ENCODE measurements at regions not wholly inside any gene's neighbourhood (a gene's known extent, or its start where the extent isn't known, plus 50 kb on each side); places are given as distances from the start of the nearest gene placed in this dataset.

DNA sequence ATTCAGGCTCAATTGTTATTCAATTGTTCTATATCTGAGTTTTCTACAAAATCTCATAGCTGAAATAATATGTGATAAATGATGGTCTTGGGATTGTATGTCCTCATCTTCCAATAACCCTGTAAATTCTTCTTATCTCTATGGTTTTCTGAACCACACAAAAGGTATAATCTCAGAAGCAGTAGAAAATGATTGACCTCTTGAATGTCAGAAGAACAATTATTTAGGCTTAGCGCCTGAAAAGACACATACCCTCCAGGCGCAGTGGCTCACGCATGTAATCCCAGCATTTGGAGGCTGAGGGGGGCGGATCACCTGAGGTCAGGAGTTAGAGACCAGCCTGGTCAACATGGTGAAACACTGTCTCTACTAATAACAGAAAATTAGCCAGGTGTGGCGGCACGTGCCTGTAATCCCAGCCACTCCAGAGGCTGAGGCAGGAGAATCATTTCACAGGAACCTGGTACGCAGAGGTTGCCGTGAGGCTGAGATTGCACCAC lies 288.0 kb upstream of the TBC1D5 start:
- no peak for DNase-seq

DNA sequence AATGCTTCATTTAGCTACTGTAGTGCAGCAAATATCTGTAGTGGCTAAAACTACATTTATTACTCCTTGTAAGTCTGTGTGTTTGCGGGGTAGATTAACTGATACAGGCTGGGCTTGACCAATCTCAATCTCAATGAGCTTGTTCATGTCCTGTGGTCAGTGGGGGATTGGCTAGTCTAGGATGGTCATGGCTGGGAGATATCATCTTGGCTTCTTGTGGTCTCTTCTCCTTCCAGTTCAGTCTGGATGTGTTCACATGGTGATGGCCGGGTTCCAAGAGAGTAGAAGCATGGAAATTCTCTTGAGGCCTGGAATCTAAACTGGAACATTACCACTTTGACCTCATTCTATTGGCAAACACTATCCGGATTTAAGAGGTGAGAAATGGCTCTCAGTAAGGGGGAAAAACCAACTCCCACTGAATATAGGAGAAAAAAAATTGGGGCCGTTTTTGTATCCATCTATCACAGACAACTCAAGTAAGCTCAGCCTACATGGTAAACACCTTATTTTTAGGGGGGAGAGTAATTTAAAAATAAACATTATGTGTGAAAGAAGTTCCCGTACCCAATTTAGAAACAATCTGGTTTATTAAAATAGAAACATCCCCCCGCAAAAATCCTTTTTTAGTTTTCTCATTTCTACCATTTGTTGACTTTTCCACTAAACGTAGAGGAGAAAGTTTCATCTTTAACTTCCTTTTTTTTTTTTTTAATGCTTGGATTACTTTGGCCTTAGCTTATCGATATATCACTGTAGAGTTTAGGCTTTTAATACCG lies 284.9 kb upstream of the TBC1D5 start:
- no peak for DNase-seq

DNA sequence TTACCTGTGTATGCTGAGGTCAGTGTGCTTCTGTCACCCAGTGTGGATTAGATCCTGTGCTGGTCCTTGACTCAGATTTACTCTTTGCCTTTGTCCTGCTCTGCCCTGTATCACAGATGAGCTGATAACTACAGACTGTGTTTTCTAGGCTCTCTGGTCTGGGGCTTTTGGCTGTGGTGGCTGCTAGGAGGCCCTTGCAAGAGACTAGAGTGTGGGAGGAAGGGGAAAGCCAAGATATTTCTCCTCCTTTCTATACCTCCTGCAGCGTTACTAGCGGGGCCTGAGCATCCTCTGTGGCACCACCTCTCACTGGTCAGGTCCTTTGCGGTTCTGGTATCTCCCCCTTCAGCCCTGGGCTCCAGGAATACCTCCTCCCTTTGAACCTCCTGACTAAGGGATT lies 282.3 kb upstream of the TBC1D5 start:
- DNase-seq: no peak

DNA sequence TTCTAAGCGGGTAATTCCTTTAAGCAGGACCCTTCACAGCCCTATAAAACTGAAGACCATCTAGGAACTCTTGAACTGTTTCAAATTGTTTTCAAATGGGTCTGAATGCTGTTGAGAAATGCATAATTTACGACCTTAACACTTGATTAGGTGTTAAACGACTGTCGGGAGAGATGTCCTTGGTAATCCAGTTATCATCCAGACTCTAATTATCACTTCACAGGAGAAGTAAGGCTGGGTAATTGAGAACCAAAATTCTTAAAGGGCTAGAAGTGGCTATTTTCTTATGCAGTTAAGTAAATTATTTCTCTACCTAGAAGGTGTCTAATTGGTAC lies 276.7 kb upstream of the TBC1D5 start:
- no peak for DNase-seq

DNA sequence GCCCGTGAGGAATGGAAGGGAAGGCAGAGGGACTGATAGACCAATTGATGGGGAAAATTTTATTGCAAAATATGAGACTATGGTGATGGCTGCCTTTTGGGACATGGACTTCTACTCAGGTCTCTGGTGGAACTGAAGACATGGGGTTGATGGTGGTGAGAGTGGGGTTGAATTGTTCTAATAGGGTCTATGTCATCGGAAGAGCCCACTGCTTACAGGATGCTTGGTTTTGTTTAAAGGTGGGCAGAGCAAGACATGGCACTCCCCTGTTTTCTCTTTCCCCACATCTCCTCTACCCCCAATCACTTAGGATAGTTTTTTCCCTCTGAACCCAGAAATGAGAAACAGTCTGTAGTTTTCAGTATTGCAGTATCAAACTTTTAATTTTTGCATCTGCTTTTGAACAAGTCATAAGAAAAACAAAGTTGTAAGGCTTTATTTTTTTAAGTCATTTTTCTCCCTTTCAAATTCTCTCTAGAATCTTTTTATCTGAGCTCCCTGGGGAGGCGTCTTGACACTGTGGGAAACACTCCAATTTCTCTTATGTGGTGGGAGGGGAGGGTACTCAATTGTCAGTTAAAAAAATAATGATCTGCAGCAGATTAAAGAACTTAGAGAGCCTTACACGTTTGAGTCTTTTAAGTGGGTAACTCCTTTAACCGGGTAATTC lies 276.2 kb upstream of the TBC1D5 start:
- no peak for DNase-seq

DNA sequence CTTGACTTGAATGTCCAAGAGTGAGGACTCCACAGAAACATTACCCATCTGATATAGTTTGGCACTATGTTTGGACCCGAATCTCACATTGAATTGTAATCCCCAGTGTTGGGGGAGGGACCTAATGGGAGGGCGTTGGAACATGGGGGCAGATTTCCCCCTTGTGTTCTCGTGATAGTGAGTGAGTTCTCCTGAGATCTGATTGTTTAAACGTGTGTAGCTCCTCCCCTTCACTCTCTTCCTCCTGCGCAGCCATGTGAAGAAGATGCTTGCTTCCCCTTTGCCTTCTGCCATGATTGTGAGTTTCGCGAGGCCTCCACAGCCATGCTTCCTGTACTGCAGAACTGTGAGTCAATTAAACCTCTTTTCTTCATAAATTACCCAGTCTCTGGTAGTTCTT lies 273.9 kb upstream of the TBC1D5 start:
- no peak for DNase-seq

DNA sequence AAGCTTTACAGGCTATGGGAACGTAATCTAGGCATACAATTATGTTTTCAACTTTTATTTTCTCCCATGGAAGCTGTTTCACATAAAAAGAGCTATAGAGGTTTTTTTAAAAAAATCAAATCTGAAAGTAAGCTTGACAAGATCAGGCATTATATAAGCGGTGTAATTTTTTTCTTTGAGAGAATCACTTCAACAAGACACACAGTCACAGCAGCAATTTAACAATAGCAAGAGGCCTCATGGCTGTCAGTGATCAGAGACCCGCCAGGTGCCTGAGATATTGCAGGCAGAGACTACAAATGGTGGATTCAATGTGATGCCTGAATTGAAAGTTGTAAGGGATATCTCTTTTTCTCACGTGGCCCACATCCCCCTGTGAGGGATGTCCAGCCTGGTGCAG lies 270.5 kb upstream of the TBC1D5 start:
- DNase-seq: no peak

DNA sequence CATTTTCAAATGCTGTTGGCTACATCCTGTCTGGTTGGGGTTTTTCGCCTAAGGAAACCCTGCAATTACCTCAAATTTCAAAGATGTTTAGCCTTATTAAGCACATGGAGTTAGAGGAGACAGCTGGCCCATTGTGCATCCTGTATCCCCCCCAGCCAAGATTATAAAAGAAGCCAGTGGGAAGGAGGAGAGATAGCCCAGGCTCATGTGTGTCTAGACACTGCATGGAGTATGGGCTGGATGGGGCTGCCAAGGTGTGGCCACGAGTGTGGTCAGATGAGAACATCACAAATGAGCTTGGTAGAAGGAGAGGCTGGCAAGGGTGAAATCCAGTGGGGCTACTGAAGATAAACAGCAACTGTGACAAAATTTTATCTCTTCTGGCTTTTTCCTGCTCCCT lies 270.0 kb upstream of the TBC1D5 start:
- DNase-seq: no peak

DNA sequence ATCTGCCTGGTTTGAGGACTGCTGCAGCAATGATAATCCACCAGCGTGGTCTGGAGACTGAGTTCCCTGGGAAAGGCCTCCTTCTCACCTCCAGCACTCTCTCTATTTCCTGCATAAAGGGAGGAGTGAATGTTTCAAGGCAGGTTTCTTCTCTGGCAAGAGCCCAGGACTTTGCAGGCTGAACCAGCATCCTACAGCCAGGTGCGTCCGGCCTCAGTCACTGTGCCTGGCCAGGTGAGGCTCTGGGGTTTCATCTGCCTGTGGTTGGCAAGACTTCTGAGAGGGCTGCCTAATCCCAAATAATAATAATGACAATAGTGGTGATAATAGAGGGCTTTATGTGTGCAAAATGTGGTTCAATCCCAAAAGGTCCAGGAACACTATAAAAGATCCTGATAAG lies 269.0 kb upstream of the TBC1D5 start:
- no peak for DNase-seq

DNA sequence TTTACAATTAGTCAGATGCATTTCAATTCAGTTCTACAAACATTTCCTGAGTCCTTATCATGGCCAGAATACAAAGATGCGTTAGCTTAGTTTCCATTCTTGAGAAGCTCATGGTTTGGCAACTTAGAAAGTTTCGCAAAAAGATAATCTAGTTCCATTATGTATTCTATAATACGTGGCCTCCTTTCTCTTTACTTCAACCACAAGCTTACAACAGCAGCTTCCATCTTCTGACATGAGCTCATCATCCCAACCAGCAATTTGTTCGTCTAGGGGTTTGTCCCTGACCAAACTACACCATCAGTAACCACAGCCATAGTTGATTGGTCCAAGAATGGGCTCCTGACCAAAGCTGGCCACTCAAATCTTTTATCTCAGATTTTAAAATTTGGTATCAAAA lies 267.6 kb upstream of the TBC1D5 start:
- DNase-seq: no peak

DNA sequence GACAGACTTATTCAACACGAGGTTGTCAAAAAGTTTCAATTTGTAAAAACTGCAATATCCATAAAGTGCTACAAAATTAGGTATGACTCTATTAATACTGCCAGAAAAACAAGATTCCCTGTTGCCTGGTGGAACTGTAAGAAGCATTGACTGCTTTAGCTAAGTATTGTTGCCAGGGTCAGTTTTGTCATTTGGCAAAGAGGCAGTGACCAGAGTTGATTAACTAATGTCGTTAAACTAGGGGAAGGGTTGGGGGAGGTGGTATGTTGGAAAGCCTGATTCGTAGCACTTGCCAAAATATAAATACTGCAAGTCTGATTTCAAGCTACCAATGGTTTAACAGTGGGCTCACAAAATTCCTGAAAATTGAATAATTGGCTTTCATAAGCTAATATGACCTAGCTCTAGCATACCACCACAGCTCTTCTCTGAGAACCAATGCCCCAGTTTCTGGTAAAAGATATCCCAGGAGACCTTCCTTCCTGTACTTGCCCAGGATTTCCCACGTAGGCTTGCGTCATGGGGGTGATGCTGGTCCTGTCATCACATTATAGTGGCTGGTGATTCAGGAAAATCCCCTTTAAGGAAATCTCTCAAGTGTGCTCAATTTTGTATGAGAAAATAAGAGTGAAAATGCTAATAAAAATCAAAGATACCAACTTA lies 266.4 kb upstream of the TBC1D5 start:
- DNase-seq: no peak

DNA sequence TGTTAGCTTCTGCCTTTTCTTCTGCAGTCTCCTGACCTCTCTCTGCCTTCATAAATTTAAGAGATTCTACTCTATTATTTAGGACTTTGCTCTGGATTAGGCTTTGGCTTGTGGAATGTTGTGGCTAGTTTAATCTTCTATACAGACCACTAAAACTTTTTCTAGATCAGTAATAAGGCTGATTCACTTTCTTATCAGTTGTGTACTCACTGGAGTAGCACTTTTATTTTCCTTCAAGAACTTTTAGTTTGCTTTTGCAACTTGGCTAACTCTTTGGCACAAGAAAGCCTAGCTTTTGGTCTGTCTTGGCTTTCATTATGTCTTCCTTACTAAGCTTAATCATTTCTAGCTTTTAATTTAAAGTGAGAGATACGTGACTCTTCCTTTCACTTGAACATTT lies 265.5 kb upstream of the TBC1D5 start:
- no peak for DNase-seq

DNA sequence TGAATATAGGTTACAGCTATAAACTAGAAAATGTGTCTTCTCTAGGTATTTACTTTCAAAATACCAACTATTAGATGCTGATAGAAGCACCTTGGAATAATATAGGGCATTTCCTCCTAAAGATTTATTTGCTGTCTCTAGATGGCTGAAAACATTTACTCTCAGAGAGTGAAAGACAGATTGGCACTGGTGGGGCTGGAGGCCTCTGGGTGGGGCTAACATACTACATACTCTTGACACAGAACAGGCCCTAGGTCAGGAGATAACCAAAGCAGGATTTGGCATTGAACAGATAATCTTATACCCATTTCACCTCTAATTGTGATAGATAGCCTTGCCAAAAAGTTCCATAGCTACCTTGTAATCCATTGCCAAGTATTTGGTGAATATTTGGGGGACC lies 253.3 kb upstream of the TBC1D5 start:
- DNase-seq: no peak

DNA sequence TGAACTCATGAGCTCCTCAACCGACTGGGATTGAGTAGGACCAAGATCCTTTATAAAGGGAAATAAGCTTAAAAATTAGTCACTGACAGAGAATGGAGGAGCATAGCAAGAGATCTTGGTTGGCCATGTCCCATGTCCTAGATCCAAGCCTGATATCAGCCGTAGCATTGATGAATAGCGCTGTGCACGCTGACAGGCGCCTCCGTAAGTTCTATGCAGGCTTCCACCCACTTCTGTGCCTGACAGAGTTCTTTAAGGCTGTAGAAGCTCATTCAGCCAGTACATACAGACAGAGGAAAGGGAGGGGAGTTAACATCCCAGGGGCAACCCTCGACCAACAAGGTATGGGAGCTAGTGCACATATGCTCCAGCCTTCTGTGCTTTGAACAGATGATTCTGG lies 251.7 kb upstream of the TBC1D5 start:
- no peak for DNase-seq

DNA sequence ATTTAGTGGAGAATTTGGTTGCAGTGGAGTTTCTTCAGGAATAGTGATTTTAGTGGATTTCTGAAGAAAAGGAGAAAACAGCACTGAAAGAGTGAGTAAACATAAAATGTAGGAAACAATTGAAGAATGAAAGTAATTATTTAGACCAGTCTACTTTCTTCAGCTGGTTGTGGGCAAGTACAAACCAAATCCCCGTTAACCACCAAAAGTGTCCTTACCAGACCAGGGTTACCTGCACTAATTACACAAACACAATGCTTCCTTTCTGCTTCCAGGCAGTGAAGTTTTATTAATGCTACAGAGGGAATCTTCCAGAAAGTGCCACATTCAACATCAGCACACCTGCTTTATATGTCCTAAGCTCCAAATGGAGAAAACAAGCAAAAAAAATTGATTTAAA lies 248.0 kb upstream of the TBC1D5 start:
- no peak for DNase-seq

DNA sequence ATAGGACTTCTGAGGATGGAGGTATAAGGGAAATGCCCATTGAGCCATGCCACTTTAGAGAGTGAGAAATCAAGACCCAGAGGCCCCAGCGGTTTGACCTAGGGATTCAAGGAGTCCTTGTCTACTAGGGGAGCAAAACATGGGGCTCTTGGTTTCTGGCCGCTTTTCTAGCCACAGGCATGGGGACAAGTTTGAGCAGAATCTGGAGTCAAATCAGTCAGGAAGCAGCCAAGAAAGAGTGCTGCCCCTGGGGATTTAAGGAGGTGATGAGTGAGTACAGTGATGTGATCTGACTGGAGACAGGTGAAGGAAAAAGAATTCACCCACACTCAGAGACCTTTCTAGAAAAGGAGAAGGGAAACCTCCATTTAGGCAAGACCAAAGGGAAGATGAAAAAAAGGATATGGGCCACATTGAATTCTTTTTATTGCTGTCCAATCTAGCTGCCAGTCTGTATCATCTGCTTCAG lies 244.0 kb upstream of the TBC1D5 start:
- no peak for DNase-seq

DNA sequence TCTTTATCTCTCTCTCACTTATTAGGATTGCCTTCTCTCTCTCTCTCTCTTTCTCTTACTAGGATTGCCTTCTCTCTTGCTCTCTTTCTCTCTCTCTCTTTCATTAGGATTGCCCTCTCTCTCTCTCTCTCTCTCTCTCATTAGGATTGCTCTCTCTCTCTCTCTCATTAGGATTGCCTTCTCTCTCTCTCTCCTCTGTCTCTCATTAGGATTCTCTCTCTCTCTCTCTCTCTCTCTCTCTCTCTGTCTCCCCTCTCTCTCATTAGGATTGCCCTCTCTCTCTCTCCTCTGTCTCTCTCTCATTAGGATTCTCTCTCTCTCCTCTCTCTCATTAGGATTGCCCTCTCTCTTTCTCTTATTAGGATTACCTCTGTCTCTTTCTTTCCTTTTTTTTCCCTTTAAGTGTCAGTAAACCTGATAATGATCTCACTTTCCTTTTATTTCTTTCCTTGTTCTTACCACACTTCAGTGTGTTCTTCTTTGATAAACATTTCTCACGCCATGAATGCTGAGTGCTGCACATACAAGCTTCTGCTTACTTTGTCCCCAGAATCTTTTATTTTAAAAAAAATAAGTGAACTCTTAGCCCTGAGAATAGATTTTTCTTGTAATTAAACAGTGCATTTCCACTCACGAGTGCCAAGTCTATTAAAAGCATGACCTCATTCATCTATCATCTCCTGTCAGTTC lies 243.4 kb upstream of the TBC1D5 start:
- no peak for DNase-seq

DNA sequence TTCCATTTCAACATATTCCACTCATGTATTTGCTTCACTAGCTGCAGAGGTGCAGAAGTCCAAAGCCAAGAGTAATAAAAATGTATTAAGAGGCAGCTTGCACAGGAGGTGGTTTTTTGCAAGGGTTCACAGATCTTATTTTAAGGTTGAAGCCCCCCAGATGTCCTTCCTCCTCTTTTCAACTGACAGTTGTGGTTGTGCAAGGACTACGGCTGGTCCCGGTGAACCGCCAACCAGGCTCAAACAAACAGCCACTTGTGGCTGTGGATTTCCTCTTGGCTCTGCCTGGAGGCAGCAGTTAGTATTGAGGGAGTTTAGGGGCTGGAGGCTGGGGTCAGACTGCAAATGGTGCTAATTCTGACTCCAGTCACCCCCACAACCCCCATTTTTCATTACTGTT lies 240.7 kb upstream of the TBC1D5 start:
- DNase-seq: no peak

DNA sequence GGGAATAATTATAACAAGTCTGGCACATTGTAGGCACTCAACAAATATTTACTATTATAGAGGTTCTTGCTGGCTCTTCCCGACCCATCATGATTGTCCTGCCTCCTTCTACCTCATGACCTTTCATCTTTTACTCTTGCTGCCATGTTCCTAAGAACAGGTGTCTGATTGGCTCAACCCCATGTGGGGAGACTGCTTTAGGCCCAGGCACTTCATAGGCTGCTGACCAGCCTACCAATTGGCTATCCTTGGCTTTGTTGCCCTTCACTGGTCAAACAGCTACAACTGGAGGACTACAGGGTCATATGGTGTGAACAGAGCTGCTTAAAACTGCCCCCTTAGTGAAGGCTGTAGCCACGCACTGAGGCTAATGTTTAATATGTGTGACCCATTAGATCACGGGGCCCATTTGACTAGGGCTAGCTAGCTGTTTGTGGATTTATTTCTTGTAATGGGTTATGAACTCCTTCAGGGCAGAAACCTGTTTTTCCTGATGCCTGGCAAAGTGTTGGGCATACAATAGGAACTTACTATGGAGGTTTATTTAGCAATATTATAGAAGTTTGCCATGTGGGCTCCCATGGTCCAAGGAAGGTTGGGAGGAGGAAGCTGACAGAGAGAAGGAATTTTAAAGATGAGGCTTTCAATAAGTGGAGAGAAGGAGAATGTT lies 239.9 kb upstream of the TBC1D5 start:
- no peak for DNase-seq

DNA sequence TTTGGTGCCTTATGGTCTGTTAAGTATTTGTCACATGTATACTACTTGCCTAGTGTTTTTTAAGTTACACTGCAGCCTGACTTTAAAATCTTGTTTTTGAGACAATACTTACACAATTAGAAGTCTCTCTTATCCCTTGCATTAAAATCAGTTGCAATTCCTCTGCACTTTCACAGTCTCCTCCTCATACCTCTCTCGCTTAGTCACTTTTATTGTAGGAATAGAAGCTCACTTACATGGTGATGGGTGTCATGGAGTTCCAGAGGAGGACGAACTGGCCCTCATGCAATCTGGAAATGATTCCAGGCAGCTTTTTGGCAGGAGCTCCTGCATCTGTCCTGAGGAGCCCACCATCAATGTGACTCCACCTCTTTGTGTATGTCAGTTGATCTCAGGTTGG lies 238.4 kb upstream of the TBC1D5 start:
- DNase-seq: no peak

DNA sequence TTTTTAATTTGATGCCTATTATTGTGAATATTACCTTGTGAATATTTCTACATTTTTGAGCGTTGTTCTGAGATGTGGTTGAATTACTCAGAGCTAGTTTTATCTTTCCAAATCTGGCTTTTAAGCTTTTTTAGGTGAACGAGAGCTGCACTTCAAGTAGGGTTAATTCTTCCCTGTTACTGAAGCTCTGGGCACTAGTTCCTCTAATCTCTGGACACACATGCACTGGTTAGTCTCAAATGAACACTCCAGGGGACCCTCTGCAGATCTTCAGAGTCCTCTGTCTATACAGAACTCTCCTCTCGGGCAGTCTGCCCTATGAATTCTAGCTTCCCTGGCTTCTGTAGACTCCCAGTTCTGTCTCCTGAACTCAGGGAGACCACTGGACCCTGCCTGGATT lies 237.5 kb upstream of the TBC1D5 start:
- no peak for DNase-seq

DNA sequence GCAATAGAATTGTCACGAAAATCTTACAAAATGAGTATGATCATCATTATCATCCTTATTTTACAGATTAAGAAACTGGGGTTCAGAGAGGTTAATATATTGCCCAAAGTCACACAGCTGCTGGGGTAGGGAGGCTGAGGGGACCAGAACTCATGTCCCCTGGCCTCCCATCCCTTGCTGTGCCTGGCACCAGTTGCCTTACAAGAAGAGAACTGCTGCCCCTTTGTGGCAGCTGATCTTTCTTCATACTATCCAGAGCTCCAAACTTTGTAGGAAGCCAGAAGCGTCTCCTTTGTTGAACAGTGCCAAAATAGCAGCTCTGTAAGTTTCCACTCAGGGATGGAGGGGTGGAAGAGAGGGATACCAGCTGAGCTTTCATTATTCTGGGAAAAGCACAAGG lies 236.8 kb upstream of the TBC1D5 start:
- DNase-seq: no peak
